ENCODE measurements at regions not wholly inside any gene's neighbourhood (a gene's known extent, or its start where the extent isn't known, plus 50 kb on each side); places are given as distances from the start of the nearest gene placed in this dataset.

DNA sequence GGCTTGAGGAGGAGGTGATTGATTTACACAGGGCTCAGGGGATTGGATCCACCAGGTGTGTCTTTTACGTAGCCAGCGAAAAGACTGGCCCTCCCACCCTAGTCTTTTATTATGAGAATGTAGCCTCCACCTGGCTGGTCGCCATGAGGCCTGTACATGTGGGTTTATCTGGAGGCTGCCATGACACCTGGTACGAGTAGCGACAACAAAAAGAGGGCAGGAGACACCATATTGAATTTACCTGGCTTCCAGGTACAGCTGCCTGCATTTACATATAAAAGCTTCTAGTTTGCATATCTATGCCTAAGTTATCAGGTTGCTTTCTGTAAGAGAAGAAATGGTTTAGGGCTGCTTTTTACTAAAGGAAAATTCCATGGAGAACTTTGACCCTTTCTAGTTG is 1173.7 kb upstream of the SEMA6A start:
- Histone ChIP-seq H3F3A (replicated peaks; ENCODE audit: low read depth) (no peaks in the 10 kb centered on the region), H3K4me2 (peak overlapping the region; percentile 10; the same call in 1 of the 2 replicates), H3K27ac (ENCODE audit: low read depth) (no peak overlapping the region), H3K9me2 (ENCODE audit: insufficient read depth) (peaks cover 9% of the 10 kb centered on the region; the same call in 1 of the 2 replicates), H3K27me3 (ENCODE audit: insufficient read depth) (no peaks in the 10 kb centered on the region), H3K79me2 (replicated peaks; ENCODE audit: insufficient read depth) (no peaks in the 10 kb centered on the region), H4K20me1 (replicated peaks; ENCODE audit: insufficient read depth) (no peaks in the 10 kb centered on the region), H3K4me1 (ENCODE audit: insufficient read depth) (peaks cover 6% of the 10 kb centered on the region; the same call in 1 of the 2 replicates), H3K4me3 (no peak overlapping the region), H3K36me3 (ENCODE audit: insufficient read depth) (no peaks in the 10 kb centered on the region), H2AFZ (0 out of 2 replicates have a peak overlapping the region, but pooled peaks have one; percentile 6)
- peak; percentile 65 for ATAC-seq
- H3K36me3 Mint-ChIP-seq (ENCODE audit: low read depth), result peaks cover 9% of the 10 kb centered on the region; the same call in 2 of the 3 replicates
- 0 out of 3 replicates have a peak overlapping the region, but pooled peaks have one; percentile 12 for H3K4me3 Mint-ChIP-seq
- H3K4me1 Mint-ChIP-seq, result peaks cover 11% of the 10 kb centered on the region
- no peaks in the 10 kb centered on the region; the same call in 2 of the 3 replicates for H3K9me3 Mint-ChIP-seq
- H3K27me3 Mint-ChIP-seq (ENCODE audit: insufficient read depth, low read depth, poor library complexity), result no peaks in the 10 kb centered on the region
- DNase-seq (ENCODE audit: low spot score), result peak; percentile 62
- H3K27ac Mint-ChIP-seq, result peak overlapping the region; percentile 96
- TF ChIP-seq ZNF114 (CRISPR knock-in tag; IDR thresholded peaks at IDR 0.05) (peak; percentile 68; the same call in 1 of the 2 replicates), CREB1 (CRISPR knock-in tag; IDR thresholded peaks at IDR 0.05; ENCODE audit: low read depth) (no peak)

DNA sequence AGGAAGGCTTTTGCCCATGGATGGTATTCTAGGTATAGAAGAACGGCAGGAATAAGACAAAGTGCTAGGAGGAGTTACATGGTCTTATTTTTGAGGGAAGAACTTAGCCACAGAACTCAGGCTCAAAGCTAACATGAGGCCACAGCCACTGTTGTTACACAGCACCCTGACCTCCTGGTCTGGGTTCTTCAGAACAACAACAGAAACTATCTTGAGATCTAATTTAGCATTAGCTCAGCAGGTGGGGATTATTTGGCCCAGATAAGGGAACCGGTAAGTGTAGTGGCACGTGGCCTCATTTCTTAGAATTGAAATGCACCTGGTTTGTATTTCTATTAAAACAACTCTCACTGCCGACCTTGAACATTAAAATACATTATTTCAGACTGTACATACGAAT is 1168.7 kb upstream of the SEMA6A start:
- H3K27ac Mint-ChIP-seq, result no peak overlapping the region
- no peaks in the 10 kb centered on the region for H3K36me3 ChIP-seq (ENCODE audit: insufficient read depth)
- no peak overlapping the region for H2AFZ ChIP-seq
- no peaks in the 10 kb centered on the region for H3K4me1 ChIP-seq (ENCODE audit: insufficient read depth)
- peaks cover 9% of the 10 kb centered on the region; the same call in 1 of the 2 replicates for H3K9me2 ChIP-seq (ENCODE audit: insufficient read depth)
- no peaks in the 10 kb centered on the region for H3F3A ChIP-seq (replicated peaks; ENCODE audit: low read depth)
- peaks cover 8% of the 10 kb centered on the region; the same call in 2 of the 3 replicates for H3K36me3 Mint-ChIP-seq (ENCODE audit: low read depth)
- no peak overlapping the region for H3K4me3 Mint-ChIP-seq
- no peaks in the 10 kb centered on the region for H3K27me3 Mint-ChIP-seq (ENCODE audit: insufficient read depth, low read depth, poor library complexity)
- peaks cover 5% of the 10 kb centered on the region; the same call in 2 of the 3 replicates for H3K4me1 Mint-ChIP-seq
- no peak for ATAC-seq
- H3K27me3 ChIP-seq (ENCODE audit: insufficient read depth), result no peaks in the 10 kb centered on the region
- no peaks in the 10 kb centered on the region for H4K20me1 ChIP-seq (replicated peaks; ENCODE audit: insufficient read depth)
- H3K4me2 ChIP-seq, result no peak overlapping the region
- H3K9me3 Mint-ChIP-seq, result no peaks in the 10 kb centered on the region; the same call in 2 of the 3 replicates
- H3K27ac ChIP-seq (ENCODE audit: low read depth), result no peak overlapping the region
- H3K79me2 ChIP-seq (replicated peaks; ENCODE audit: insufficient read depth), result no peaks in the 10 kb centered on the region
- H3K4me3 ChIP-seq, result no peak overlapping the region
- DNase-seq (ENCODE audit: low spot score), result no peak
- no peak for TF ChIP-seq CREB1 (CRISPR knock-in tag; IDR thresholded peaks at IDR 0.05; ENCODE audit: low read depth)
- no peak for TF ChIP-seq POLR2AphosphoS5 (IDR thresholded peaks at IDR 0.05; ENCODE audit: low read depth)
- TF ChIP-seq, protein P1, sequence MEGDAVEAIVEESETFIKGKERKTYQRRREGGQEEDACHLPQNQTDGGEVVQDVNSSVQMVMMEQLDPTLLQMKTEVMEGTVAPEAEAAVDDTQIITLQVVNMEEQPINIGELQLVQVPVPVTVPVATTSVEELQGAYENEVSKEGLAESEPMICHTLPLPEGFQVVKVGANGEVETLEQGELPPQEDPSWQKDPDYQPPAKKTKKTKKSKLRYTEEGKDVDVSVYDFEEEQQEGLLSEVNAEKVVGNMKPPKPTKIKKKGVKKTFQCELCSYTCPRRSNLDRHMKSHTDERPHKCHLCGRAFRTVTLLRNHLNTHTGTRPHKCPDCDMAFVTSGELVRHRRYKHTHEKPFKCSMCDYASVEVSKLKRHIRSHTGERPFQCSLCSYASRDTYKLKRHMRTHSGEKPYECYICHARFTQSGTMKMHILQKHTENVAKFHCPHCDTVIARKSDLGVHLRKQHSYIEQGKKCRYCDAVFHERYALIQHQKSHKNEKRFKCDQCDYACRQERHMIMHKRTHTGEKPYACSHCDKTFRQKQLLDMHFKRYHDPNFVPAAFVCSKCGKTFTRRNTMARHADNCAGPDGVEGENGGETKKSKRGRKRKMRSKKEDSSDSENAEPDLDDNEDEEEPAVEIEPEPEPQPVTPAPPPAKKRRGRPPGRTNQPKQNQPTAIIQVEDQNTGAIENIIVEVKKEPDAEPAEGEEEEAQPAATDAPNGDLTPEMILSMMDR (conservative IDR thresholded peaks at IDR 0.05; ENCODE audit: low read depth in 2 of 2), result no peak
- TF ChIP-seq, protein P2, sequence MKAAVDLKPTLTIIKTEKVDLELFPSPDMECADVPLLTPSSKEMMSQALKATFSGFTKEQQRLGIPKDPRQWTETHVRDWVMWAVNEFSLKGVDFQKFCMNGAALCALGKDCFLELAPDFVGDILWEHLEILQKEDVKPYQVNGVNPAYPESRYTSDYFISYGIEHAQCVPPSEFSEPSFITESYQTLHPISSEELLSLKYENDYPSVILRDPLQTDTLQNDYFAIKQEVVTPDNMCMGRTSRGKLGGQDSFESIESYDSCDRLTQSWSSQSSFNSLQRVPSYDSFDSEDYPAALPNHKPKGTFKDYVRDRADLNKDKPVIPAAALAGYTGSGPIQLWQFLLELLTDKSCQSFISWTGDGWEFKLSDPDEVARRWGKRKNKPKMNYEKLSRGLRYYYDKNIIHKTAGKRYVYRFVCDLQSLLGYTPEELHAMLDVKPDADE (IDR thresholded peaks at IDR 0.05), result no peak
- no peak for TF ChIP-seq ZNF331 (CRISPR knock-in tag; IDR thresholded peaks at IDR 0.05; ENCODE audit: low read depth)
- TF ChIP-seq, protein P3, sequence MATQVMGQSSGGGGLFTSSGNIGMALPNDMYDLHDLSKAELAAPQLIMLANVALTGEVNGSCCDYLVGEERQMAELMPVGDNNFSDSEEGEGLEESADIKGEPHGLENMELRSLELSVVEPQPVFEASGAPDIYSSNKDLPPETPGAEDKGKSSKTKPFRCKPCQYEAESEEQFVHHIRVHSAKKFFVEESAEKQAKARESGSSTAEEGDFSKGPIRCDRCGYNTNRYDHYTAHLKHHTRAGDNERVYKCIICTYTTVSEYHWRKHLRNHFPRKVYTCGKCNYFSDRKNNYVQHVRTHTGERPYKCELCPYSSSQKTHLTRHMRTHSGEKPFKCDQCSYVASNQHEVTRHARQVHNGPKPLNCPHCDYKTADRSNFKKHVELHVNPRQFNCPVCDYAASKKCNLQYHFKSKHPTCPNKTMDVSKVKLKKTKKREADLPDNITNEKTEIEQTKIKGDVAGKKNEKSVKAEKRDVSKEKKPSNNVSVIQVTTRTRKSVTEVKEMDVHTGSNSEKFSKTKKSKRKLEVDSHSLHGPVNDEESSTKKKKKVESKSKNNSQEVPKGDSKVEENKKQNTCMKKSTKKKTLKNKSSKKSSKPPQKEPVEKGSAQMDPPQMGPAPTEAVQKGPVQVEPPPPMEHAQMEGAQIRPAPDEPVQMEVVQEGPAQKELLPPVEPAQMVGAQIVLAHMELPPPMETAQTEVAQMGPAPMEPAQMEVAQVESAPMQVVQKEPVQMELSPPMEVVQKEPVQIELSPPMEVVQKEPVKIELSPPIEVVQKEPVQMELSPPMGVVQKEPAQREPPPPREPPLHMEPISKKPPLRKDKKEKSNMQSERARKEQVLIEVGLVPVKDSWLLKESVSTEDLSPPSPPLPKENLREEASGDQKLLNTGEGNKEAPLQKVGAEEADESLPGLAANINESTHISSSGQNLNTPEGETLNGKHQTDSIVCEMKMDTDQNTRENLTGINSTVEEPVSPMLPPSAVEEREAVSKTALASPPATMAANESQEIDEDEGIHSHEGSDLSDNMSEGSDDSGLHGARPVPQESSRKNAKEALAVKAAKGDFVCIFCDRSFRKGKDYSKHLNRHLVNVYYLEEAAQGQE (IDR thresholded peaks at IDR 0.05; ENCODE audit: unreplicated experiment), result no peak
- no peak for TF ChIP-seq JUNB (IDR thresholded peaks at IDR 0.05; ENCODE audit: unreplicated experiment)
- TF ChIP-seq NANOG (IDR thresholded peaks at IDR 0.05; ENCODE audit: borderline replicate concordance), result no peak
- no peak for TF ChIP-seq EZH2phosphoT487 (IDR thresholded peaks at IDR 0.05; ENCODE audit: unreplicated experiment)
- TF ChIP-seq ZNF114 (CRISPR knock-in tag; IDR thresholded peaks at IDR 0.05), result no peak
- no peak for TF ChIP-seq EZH2 (IDR thresholded peaks at IDR 0.05; ENCODE audit: low read depth, unreplicated experiment)
- TF ChIP-seq STAT1 (IDR thresholded peaks at IDR 0.05; ENCODE audit: unreplicated experiment), result no peak

Data from GM23338 (cell line).